Duodenal mucosa (tissue), 2 donors: ENCODE measurements at regions not wholly inside any gene's neighbourhood (a gene's known extent, or its start where the extent isn't known, plus 50 kb on each side); places are given as distances from the start of the nearest gene placed in this dataset.

ENCODE experiments used
- H3K27ac ChIP-seq: one replicate; pipeline ENCODE4 v1.7.0; 2013; ENCODE audit warnings: low read depth, low read length
- H3K27me3 ChIP-seq, 2 donors: one replicate each; pipeline ENCODE4 v1.7.0; 2013; ENCODE audit warnings: low read length in 2 of 2, control low read depth in 1 of 2; ENCODE audit not compliant: insufficient read depth in 2 of 2, control insufficient read depth in 1 of 2
- H3K36me3 ChIP-seq, 2 donors: one replicate each; pipeline ENCODE4 v1.7.0; 2013; ENCODE audit warnings: low read length in 2 of 2, control low read depth in 1 of 2; ENCODE audit not compliant: insufficient read depth in 2 of 2, control insufficient read depth in 1 of 2
- H3K4me1 ChIP-seq, 2 donors: one replicate each; pipeline ENCODE4 v1.7.0; 2013; ENCODE audit warnings: low read length in 2 of 2, control low read depth in 1 of 2; ENCODE audit not compliant: insufficient read depth in 2 of 2, control insufficient read depth in 1 of 2
- H3K4me3 ChIP-seq, 2 donors: one replicate each; pipeline ENCODE4 v1.7.0; 2013; ENCODE audit warnings: low read length in 2 of 2, low read depth in 1 of 2
- H3K9ac ChIP-seq, 2 donors: one replicate each; pipeline ENCODE4 v1.7.0; 2013; ENCODE audit warnings: low read length in 2 of 2, low read depth in 1 of 2
- H3K9me3 ChIP-seq, 2 donors: one replicate each; pipeline ENCODE4 v1.7.0; 2013; ENCODE audit warnings: low read length in 2 of 2, control low read depth in 1 of 2; ENCODE audit not compliant: control insufficient read depth in 1 of 2

- Histone ChIP-seq H3K27ac (no peak overlapping the region), H3K36me3 (no peaks in the 10 kb centered on the region)
Measured at GRCh38 chr2:60028849-60029565, 524.4 kb downstream of the BCL11A start.

GRCh38 chr2:60025496-60025895 lies 528.0 kb downstream of the BCL11A start:
- Histone ChIP-seq H3K4me1 (no peaks in the 10 kb centered on the region), H3K9me3 (no peaks in the 10 kb centered on the region), H3K36me3 (no peaks in the 10 kb centered on the region), H3K27ac (no peak overlapping the region), H3K27me3 (no peaks in the 10 kb centered on the region), H3K9ac (no peak overlapping the region), H3K4me3 (no peak overlapping the region)

More at GRCh38 chr2:60028849-60029565, 524.4 kb downstream of the BCL11A start:
- H3K9ac ChIP-seq = no peak overlapping the region
- no peaks in the 10 kb centered on the region for H3K9me3 ChIP-seq
- no peaks in the 10 kb centered on the region for H3K4me1 ChIP-seq
- H3K4me3 ChIP-seq = no peak overlapping the region
- no peaks in the 10 kb centered on the region for H3K27me3 ChIP-seq

GRCh38 chr2:60023256-60023985 lies 530.0 kb downstream of the BCL11A start:
- Histone ChIP-seq H3K27me3 (no peaks in the 10 kb centered on the region), H3K36me3 (no peaks in the 10 kb centered on the region), H3K4me3 (no peak overlapping the region), H3K27ac (no peak overlapping the region), H3K9ac (no peak overlapping the region), H3K9me3 (no peaks in the 10 kb centered on the region), H3K4me1 (no peaks in the 10 kb centered on the region)

DNA sequence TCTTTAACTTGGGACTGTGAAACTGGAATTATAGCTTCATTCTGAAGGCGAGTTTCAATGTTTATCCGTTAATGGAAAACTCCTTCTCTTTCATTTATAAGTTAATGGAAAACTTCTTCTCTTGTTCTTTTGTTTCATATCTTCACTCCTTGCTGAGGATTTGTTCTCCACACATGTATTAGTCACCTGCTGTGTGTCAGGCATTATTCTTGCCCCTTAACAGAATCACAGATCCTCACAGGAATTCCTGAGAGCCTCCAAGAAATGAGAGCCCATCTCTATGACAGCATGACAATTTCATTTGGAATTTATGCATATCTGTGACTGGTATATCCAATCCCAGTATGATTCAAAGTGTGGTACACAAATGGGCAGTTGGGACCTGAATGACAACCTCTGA lies 545.8 kb downstream of the BCL11A start:
- H3K4me1 ChIP-seq = no peaks in the 10 kb centered on the region
- H3K4me3 ChIP-seq = no peak overlapping the region
- H3K36me3 ChIP-seq = no peaks in the 10 kb centered on the region
- H3K9me3 ChIP-seq = no peaks in the 10 kb centered on the region
- no peaks in the 10 kb centered on the region for H3K27me3 ChIP-seq
- no peak overlapping the region for H3K27ac ChIP-seq
- H3K9ac ChIP-seq = no peak overlapping the region

DNA sequence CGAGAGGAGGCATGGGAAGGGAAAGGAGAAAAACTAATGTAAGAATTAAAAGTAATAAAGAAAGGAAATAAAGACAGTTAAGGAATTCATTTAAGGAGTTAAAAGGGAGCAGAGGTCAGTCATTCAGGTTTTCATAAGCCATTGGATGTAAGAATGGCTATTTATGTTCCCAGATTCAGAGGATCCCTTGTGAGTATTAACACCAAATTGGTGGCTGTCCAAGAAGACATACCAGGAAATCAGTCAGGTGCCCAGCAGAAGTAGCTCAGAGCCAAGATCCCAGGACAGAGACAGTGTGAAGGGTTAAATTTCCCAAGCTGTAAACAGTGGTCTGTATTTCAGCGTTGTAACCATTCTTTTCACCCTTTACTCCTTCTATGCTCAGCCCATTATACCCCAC lies 550.4 kb downstream of the BCL11A start:
- Histone ChIP-seq H3K4me1 (peaks cover 0 to under 1% of the 10 kb centered on the region in 2 donors), H3K9ac (no peak overlapping the region), H3K36me3 (no peaks in the 10 kb centered on the region), H3K9me3 (no peaks in the 10 kb centered on the region), H3K4me3 (no peak overlapping the region), H3K27ac (no peak overlapping the region), H3K27me3 (no peaks in the 10 kb centered on the region)

- Histone ChIP-seq H3K27ac (no peak overlapping the region), H3K9me3 (no peaks in the 10 kb centered on the region), H3K36me3 (no peaks in the 10 kb centered on the region), H3K4me1 (peaks cover 5 to 7% of the 10 kb centered on the region in 2 donors), H3K4me3 (no peak overlapping the region), H3K9ac (no peak overlapping the region), H3K27me3 (no peaks in the 10 kb centered on the region)
Measured at GRCh38 chr2:60002183-60002867, 551.1 kb downstream of the BCL11A start.

DNA sequence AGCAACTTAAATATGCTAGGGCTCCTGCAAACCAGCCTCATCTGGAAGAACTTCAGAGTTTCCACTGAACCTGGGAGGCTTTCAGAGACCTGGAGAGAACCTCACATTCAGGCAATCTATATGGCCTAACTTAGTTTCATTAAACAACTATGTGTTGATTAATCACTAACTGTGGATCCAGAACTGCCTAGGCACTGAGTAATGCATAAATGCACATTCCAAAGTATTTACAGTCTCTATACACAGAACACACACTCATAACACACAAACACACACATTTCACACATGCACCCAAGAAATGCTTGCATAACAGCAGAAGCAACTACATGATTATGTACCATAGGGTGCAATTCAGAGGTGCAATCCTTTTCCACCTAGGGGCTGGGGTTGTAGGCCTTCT lies 552.8 kb downstream of the BCL11A start:
- Histone ChIP-seq H3K27me3 (no peaks in the 10 kb centered on the region), H3K27ac (no peak overlapping the region), H3K36me3 (no peaks in the 10 kb centered on the region), H3K4me3 (no peak overlapping the region), H3K9ac (no peak overlapping the region), H3K9me3 (no peaks in the 10 kb centered on the region), H3K4me1 (peaks cover 15 to 16% of the 10 kb centered on the region in 2 donors)

- Histone ChIP-seq H3K4me3 (no peak overlapping the region), H3K9ac (no peak overlapping the region), H3K4me1 (peaks cover 20 to 30% of the 10 kb centered on the region in 2 donors), H3K27ac (no peak overlapping the region), H3K27me3 (no peaks in the 10 kb centered on the region), H3K36me3 (no peaks in the 10 kb centered on the region), H3K9me3 (no peaks in the 10 kb centered on the region)
Measured at GRCh38 chr2:59998324-59998723, 555.1 kb downstream of the BCL11A start.

DNA sequence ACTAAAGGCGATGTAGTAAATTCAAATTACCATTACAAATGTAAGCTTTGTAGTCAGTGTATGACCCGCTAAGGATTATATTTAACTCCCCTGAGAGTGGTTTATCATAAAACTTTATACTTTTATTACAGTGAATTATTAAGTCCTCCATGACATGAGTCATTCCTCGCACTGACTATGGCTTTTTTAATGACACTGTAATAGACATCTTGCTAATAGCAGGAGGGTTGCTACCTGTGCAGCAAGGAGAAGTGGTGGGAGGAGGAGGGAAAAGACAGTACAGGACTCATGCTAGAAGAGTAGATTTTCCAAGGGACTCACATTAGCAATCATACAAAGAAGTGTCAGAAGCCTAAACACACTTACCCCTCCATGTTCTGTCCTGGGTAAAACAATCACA lies 556.1 kb downstream of the BCL11A start:
- Histone ChIP-seq H3K36me3 (no peaks in the 10 kb centered on the region), H3K9ac (no peak overlapping the region), H3K4me3 (no peak overlapping the region), H3K27me3 (no peaks in the 10 kb centered on the region), H3K9me3 (no peaks in the 10 kb centered on the region), H3K27ac (no peak overlapping the region), H3K4me1 (peaks cover 20 to 30% of the 10 kb centered on the region in 2 donors)

- peaks cover 20 to 30% of the 10 kb centered on the region in 2 donors for H3K4me1 ChIP-seq
- H3K9me3 ChIP-seq = no peaks in the 10 kb centered on the region
- H3K27me3 ChIP-seq = no peaks in the 10 kb centered on the region
- H3K36me3 ChIP-seq = no peaks in the 10 kb centered on the region
- no peak overlapping the region for H3K27ac ChIP-seq
- H3K4me3 ChIP-seq = no peak overlapping the region
- H3K9ac ChIP-seq = no peak overlapping the region
Measured at GRCh38 chr2:59996855-59997254, 556.6 kb downstream of the BCL11A start.
